HG03135 (cell line): ENCODE measurements at regions not wholly inside any gene's neighbourhood (a gene's known extent, or its start where the extent isn't known, plus 50 kb on each side); places are given as distances from the start of the nearest gene placed in this dataset.
"Not testable (repeated sequence)": the region's sequence is repeated elsewhere in the genome, so short reads cannot be mapped to it uniquely, and the experiment has no call there.

Experiments
- ATAC-seq: cut with Tn5 transposase; IDR thresholded peaks from one replicate; pipeline ENCODE4 v1.9.1; 2021; ENCODE audit warnings: mild to moderate bottlenecking, moderate library complexity; ENCODE audit not compliant: unreplicated experiment

GRCh38 chr6:164409309-164410009 lies 899.9 kb downstream of the C6orf118 start:
- no peak for ATAC-seq

DNA sequence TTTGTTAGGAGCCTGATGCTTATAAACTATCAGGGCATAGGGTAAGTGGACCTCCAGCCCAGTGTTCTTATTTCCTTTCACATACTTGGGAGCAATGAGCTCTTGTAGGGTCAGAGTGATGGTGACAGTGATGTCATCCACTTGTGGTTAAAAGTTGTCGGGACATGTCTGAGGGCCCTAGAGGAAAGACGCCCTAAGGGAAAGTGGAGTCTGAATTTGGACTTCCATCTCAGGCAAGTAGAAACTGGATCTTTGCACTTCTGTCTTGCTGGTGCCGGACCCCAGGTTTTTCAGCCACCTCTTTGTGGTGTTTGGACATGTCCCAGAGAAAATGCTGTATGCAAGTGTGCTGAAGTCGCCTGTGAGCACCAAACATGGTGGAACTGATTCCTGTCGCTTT lies 900.5 kb downstream of the C6orf118 start:
- ATAC-seq, result no peak

- no peak for ATAC-seq
Observed at GRCh38 chr6:164404812-164405488, 904.5 kb downstream of the C6orf118 start.

- no peak for ATAC-seq
Observed at GRCh38 chr6:164401871-164402270, 907.5 kb downstream of the C6orf118 start.

GRCh38 chr6:164398647-164399046 lies 910.8 kb downstream of the C6orf118 start:
- ATAC-seq, result no peak

DNA sequence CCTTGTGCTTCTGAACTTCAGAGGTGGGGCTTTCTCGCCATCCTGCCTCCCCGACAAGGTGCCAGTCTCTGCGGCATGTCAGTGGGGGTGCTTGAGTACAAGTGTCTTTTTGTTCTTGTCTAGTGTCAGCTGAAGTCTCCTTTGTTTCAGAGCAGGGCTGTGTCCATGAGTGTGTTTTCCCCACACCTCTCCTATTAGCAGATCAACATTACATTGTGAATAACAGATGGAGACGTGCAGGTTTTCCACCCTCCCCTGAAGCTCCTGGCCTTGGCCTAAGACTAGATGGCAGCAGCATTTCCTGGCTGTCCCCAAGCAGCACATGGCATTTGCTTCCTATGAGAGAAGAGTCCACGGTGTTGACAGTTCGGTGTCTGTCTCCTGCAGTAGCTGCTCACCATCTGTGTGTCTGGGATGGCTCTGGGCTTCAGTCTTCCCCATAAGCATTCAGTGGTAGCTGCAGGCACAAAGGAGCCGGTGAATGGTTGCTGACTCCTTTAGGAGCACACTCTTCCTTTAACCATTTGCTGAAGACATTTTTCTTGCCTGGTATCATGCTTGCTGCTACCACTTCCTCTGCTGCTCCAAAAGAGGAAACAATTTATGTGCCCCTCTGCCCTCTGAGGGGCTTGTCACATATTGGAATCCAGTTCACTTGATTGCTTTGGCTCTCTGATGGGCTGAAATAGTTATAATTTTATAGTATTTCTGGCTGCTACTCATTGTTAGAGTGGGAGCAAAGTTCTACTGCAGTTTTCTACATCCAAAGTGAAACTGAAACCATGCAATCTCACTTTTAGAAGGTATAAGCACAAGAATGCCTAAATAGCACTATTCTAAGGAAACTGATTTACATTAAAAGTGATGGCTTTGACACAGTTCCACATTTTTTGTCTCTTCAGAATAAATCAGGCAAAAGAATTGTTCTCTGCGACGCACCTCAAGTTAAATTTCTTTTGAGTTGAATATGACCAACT lies 913.0 kb downstream of the C6orf118 start:
- ATAC-seq, result no peak

DNA sequence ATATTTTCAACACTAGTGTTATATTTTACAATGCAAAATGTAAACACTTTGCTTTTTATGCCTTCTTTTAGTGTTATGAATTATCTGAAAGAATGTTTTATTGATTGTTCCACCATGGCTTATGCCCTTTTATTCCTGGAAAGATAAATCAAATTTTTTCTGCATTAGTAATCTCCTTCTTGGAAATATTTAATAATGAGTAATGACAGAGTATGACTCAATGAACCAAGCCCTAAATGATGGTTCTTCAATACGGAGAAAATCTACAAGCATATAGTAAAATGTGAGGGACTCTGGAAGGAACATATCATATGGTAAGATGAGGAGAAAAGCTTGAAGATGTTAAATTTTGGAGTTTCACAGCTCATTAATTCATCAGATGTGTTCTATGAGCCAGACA lies 929.6 kb downstream of the C6orf118 start:
- no peak for ATAC-seq

- ATAC-seq, result no peak
Observed at GRCh38 chr6:164378330-164378729, 931.1 kb downstream of the C6orf118 start.

- no peak for ATAC-seq
Observed at GRCh38 chr6:164377348-164377918, 932.0 kb downstream of the C6orf118 start.

GRCh38 chr6:164370773-164371172 lies 938.6 kb downstream of the C6orf118 start:
- no peak for ATAC-seq

DNA sequence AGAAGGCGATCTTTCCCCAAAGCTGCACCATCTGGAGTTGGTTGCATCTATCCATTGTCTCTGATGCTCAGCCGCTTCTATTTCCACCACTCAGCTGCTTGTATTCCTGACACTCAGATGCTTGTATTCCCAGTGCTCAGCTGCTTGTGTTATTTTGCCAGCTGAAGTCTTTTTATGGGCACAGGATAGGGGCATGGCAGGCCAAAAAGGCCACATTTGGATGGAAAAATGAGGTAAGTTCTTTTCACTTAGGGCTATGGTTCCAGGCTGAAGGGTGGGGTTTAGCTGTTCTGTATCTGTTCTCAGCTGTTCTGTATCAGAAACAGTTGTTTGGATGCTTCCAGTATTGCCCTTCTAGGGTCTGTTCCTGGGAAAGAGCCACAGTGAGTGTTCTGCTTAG lies 944.9 kb downstream of the QKI start:
- ATAC-seq, result no peak

DNA sequence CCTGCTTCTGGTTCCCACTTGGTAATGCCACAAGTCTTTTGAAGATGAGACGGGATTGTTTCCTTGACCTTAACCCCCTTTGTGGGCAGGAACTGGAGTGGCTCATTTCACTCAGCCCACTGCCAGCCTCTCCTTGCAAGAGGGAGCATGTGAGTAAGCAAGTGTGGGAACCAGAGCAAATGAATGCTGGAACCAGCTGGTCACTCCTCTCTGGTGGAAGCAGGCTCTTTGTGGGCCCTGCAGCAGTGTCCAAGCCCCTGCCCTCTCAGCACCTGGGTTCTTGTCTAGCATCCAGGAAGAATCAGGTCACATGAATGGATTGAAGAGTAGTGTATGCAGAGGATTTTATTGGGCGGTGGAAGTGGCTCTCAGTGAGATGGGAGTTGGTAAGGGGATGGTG lies 944.5 kb downstream of the QKI start:
- ATAC-seq, result no peak

DNA sequence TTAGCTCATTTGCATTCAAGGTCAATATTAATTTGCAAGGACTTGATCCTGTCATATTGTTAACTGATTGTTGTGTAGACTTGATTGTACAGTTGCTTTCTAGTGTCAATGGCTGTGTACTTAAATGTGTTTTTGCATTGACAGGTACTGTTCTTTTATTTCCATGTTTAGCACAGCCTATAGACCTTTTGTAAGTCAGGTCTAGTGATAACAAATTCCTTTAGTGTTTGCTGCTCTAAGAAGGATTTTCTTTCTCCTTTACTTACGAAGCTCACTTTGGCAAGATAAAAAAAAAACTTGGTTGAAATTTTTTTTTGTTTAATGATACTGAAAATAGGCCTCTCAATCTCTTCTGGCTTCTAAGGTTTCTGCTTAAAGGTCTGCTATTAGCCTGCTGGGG lies 942.3 kb downstream of the QKI start:
- ATAC-seq, result no peak

GRCh38 chr6:164347455-164347854 lies 932.9 kb downstream of the QKI start:
- ATAC-seq, result no peak

DNA sequence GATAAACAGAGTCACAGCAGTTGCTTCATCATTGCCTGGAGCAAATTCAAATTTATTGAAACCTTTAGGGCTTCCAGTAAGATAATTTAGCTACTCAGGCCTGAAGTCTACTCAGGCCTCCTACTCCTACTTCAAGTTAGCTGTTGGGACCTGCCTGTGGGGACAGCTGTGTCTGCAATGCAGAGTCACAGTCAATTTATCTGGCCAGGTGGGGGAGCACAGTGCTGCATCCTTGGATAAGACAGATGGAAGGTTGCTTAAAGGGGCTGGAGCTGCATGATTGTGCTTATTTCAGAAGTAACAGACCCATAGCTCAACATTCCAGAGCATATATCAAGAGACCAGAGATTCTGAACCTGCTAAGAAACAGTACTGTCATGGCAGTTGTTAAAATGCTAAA lies 932.1 kb downstream of the QKI start:
- no peak for ATAC-seq

DNA sequence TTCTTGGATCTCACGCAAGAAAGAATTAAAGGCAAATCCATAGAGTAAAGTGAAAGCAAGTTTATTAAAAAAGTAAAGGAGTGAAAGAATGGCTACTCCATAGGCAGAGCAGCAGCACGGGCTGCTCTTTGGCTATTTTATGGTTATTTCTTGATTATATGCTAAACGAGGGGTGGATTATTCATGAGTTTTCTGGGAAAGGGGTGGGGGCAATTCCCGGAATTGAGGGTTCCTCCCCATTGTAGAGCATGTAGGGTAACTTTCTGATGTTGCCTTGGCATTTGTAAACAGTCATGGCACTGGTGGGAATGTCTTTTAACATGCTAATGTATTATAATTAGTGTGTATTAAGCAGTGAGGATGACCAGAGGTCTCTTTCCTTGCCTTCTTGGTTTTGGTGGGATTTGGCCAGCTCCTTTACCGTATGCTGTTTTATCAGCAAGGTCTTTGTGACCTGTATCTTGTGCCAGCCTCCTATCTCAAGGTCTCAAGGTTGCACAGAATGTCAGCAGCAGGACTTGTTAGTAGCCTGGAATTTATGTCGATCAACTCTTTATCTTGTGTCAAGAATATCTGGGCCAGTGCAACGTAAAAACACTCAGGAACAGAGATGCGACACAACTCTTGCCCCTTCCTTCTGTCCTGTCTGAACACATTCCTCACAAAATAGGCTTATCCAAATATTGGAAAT lies 931.4 kb downstream of the QKI start:
- no peak for ATAC-seq

GRCh38 chr6:164345327-164345726 lies 930.8 kb downstream of the QKI start:
- ATAC-seq, result no peak

- no peak for ATAC-seq
Observed at GRCh38 chr6:164344801-164345291, 930.3 kb downstream of the QKI start.

DNA sequence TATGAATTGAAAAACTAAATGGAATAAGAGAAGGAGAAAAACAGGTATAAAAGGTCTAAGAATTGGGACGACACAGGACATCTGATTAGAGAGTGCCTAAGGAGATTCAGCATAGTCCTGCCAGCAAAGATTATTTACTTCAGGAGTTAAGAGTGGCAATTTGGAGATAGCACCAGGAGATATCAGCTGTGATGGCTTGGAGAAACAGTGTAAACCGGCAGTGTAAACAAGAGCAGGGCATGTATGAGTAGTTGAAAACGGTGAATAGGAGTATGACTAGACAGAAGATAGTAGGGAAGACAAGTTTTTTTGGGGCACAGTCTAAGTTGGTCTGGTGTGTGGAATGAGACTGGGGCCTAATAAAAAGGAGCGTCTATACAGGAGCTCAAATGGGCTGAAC lies 924.9 kb downstream of the QKI start:
- ATAC-seq, result not testable (repeated sequence)

DNA sequence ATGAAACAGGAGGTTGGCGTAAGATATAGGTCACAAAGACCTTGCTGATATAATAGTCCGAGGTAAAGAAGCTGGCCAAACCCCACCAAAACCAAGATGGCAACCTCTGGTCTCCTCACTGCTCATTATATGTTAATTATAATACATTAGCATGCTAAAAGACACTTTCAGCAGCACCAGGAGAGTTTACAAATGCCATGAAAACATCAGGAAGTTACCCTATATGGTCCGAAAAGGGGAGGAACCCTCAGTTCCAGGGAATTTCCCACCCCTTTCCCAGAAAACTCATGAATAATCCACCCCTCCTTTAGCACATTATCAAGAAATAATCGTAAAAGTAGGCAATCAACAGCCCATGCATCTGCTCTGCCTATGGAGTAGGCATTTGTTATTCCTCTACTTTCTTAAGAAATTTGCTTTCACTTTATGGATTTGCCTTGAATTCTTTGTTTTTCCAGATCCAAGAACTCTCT lies 923.4 kb downstream of the QKI start:
- ATAC-seq, result no peak
